Suprapubic skin (tissue), 4 donors: ENCODE measurements at regions not wholly inside any gene's neighbourhood (a gene's known extent, or its start where the extent isn't known, plus 50 kb on each side); places are given as distances from the start of the nearest gene placed in this dataset.

ENCODE experiments used
- EP300 ChIP-seq: sonication (generic); formaldehyde crosslinking; IDR thresholded peaks from one replicate; pipeline ENCODE4 v1.6.1; 2017; ENCODE audit warnings: antibody characterized with exemption
- POLR2A ChIP-seq, 2 donors: fragments of 450-650 bp; IDR thresholded peaks; one replicate each; pipeline ENCODE4 v1.6.1; 2017; ENCODE audit warnings: antibody characterized with exemption in 2 of 2, mild to moderate bottlenecking in 2 of 2, moderate library complexity in 2 of 2
- POLR2AphosphoS5 ChIP-seq, 3 donors: sonication (generic); formaldehyde crosslinking; IDR thresholded peaks; one replicate each; pipeline ENCODE4 v1.6.1; 2017; ENCODE audit warnings: antibody characterized with exemption in 3 of 3
- TF ChIP-seq, protein P1 (sequence below), 2 donors: fragments of 200-600 bp in 1 of 2; fragments of 450-650 bp in 1 of 2; sonication (generic) in 1 of 2; IDR thresholded peaks; one replicate each; pipeline ENCODE4 v1.5.1; 2016 to 2019; ENCODE audit warnings: antibody characterized with exemption in 2 of 2, mild to moderate bottlenecking in 1 of 2, moderate library complexity in 1 of 2

GRCh38 chr7:51593628-51594027, 277.0 kb upstream of the COBL start:
- TF ChIP-seq, protein P1, sequence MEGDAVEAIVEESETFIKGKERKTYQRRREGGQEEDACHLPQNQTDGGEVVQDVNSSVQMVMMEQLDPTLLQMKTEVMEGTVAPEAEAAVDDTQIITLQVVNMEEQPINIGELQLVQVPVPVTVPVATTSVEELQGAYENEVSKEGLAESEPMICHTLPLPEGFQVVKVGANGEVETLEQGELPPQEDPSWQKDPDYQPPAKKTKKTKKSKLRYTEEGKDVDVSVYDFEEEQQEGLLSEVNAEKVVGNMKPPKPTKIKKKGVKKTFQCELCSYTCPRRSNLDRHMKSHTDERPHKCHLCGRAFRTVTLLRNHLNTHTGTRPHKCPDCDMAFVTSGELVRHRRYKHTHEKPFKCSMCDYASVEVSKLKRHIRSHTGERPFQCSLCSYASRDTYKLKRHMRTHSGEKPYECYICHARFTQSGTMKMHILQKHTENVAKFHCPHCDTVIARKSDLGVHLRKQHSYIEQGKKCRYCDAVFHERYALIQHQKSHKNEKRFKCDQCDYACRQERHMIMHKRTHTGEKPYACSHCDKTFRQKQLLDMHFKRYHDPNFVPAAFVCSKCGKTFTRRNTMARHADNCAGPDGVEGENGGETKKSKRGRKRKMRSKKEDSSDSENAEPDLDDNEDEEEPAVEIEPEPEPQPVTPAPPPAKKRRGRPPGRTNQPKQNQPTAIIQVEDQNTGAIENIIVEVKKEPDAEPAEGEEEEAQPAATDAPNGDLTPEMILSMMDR (IDR thresholded peaks at IDR 0.05), result no peak
- TF ChIP-seq POLR2AphosphoS5 (IDR thresholded peaks at IDR 0.05), result no peak
- no peak for TF ChIP-seq POLR2A (IDR thresholded peaks at IDR 0.05)
- TF ChIP-seq EP300, result no peak
